Amniotic stem cell (primary cell): ENCODE measurements at regions not wholly inside any gene's neighbourhood (a gene's known extent, or its start where the extent isn't known, plus 50 kb on each side); places are given as distances from the start of the nearest gene placed in this dataset.

ENCODE experiments used
- DNase-seq: peaks from one replicate; lab custom pipeline; 2025; lab: John Stamatoyannopoulos, UW

- no peak for DNase-seq
Measured at GRCh38 chr6:108751851-108752732, 96.1 kb upstream of the ARMC2 start.

- no peak for DNase-seq
Measured at GRCh38 chr6:108752733-108753590, 95.3 kb upstream of the ARMC2 start.

- no peak for DNase-seq
Measured at GRCh38 chr6:108755257-108756240, 92.7 kb upstream of the ARMC2 start.

GRCh38 chr6:108757357-108757756, 90.9 kb upstream of the ARMC2 start:
- DNase-seq: no peak

- no peak for DNase-seq
Measured at GRCh38 chr6:108758884-108759283, 89.3 kb upstream of the ARMC2 start.

- DNase-seq: no peak
Measured at GRCh38 chr6:108760126-108761050, 87.8 kb upstream of the ARMC2 start.

GRCh38 chr6:108762394-108762793, 85.8 kb upstream of the ARMC2 start:
- no peak for DNase-seq

GRCh38 chr6:108763931-108764579, 84.2 kb upstream of the ARMC2 start:
- DNase-seq: no peak

- no peak for DNase-seq
Measured at GRCh38 chr6:108764580-108764950, 83.7 kb upstream of the ARMC2 start.

GRCh38 chr6:108765495-108765894, 82.7 kb upstream of the ARMC2 start:
- DNase-seq: no peak

- DNase-seq: no peak
Measured at GRCh38 chr6:108766419-108766818, 81.8 kb upstream of the ARMC2 start.

GRCh38 chr6:108766886-108767285, 81.3 kb upstream of the ARMC2 start:
- no peak for DNase-seq

GRCh38 chr6:108767418-108768165, 80.6 kb upstream of the ARMC2 start:
- DNase-seq: no peak

GRCh38 chr6:108768166-108768555, 80.1 kb upstream of the ARMC2 start:
- DNase-seq: no peak

GRCh38 chr6:108768792-108769524, 79.3 kb upstream of the ARMC2 start:
- DNase-seq: no peak

- DNase-seq: no peak
Measured at GRCh38 chr6:108771421-108771820, 76.8 kb upstream of the ARMC2 start.

GRCh38 chr6:108774555-108774954, 73.7 kb upstream of the ARMC2 start:
- DNase-seq: no peak

GRCh38 chr6:108777536-108777935, 70.7 kb upstream of the ARMC2 start:
- DNase-seq: no peak
